SH-SY5Y (cell line): ENCODE measurements at regions not wholly inside any gene's neighbourhood (a gene's known extent, or its start where the extent isn't known, plus 50 kb on each side); places are given as distances from the start of the nearest gene placed in this dataset.

Source experiments
- GATA2 ChIP-seq: IDR thresholded peaks from 2 replicates; pipeline ENCODE4 v1.6.1; 2011; ENCODE audit warnings: mild to moderate bottlenecking, low read depth, low read length
- GATA3 ChIP-seq: IDR thresholded peaks from 2 replicates; pipeline ENCODE4 v1.6.1; 2011; ENCODE audit warnings: low read depth, mild to moderate bottlenecking, low read length, moderate library complexity

DNA sequence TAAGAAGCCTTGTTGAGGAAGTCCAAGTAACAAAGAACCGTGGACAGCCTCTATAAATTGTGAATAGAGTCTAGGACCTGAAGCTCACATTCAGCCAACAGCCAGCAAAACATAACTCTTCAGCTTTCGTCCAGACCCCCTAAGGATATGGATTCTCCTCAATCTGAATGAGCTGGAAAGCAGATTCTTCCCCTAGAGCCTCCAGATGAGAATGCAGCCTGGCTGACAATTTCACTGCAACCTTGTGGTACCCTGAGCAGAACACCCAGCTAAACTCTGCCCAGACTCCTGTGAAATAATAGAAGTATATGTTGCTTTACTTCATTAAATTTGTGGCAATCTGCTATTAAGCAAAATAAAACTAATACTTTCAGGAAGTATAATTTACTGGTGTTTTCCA lies 483.5 kb upstream of the SLC8A1 start:
- TF ChIP-seq GATA2: no peak
- no peak for TF ChIP-seq GATA3
